Kidney (tissue), 13 donors: ENCODE measurements at regions not wholly inside any gene's neighbourhood (a gene's known extent, or its start where the extent isn't known, plus 50 kb on each side); places are given as distances from the start of the nearest gene placed in this dataset.

Experiments
- DNase-seq, 5 donors: peaks; one replicate each; pipeline ENCODE4 v3.0.0-alpha.2; 2013 to 2020
- FAIRE-seq: peaks from 2 replicates; lab custom pipeline; 2012; peaks lifted over from hg19 to GRCh38; lab: Jason Lieb, UNC
- H3K27ac ChIP-seq, 2 donors: one replicate each; pipeline ENCODE4 v1.7.0; 2013; ENCODE audit warnings: low read depth in 2 of 2, low read length in 2 of 2, inconsistent platforms in 1 of 2
- H3K27me3 ChIP-seq: one replicate; pipeline ENCODE4 v1.7.1; 2013; ENCODE audit warnings: low read length, inconsistent platforms; ENCODE audit not compliant: control insufficient read depth, insufficient read depth
- H3K36me3 ChIP-seq, 3 donors: one replicate each; pipeline versions ENCODE4 v1.7.0 to v1.7.1; 2013; ENCODE audit warnings: low read length in 3 of 3, control low read depth in 1 of 3, inconsistent platforms in 1 of 3; ENCODE audit not compliant: insufficient read depth in 3 of 3, control insufficient read depth in 2 of 3
- H3K4me1 ChIP-seq, 3 donors: one replicate each; pipeline versions ENCODE4 v1.7.0 to v1.7.1; 2013; ENCODE audit warnings: low read length in 3 of 3, inconsistent platforms in 1 of 3, low read depth in 1 of 3; ENCODE audit not compliant: control insufficient read depth in 2 of 3, insufficient read depth in 2 of 3
- H3K4me3 ChIP-seq, 3 donors: one replicate each; pipeline versions ENCODE4 v1.7.0 to v1.8.1; 2013; ENCODE audit warnings: low read length in 3 of 3, control low read depth in 1 of 3, inconsistent platforms in 1 of 3
- H3K9ac ChIP-seq, 3 donors: one replicate each; pipeline versions ENCODE4 v1.7.0 to v1.7.1; 2013; ENCODE audit warnings: low read length in 3 of 3, control low read depth in 1 of 3, inconsistent platforms in 1 of 3
- H3K9me3 ChIP-seq, 3 donors: one replicate each; pipeline versions ENCODE4 v1.7.0 to v1.7.1; 2013; ENCODE audit warnings: low read length in 3 of 3, control low read depth in 1 of 3, inconsistent platforms in 1 of 3; ENCODE audit not compliant: control insufficient read depth in 2 of 3, insufficient read depth in 1 of 3
- CTCF ChIP-seq: IDR thresholded peaks from 3 replicates; pipeline ENCODE4 v1.5.1; 2012; ENCODE audit warnings: mild to moderate bottlenecking, moderate library complexity, borderline replicate concordance; ENCODE audit not compliant: insufficient read depth; ENCODE audit errors: extremely low read depth
- intact Hi-C: fragments of 100-400 bp; cut with DNase I; formaldehyde crosslinking; loops from one replicate; pipeline ENCODE4 v1.11.1; 2022
- donor health status: control.
- donor health status: control.
- donor health status: control.
- donor health status: control.
- donor health status: control.
- donor health status: DM: yes; HTN: yes; CAD: no.
- donor health status: Normal renal cell carcinoma (clear cell type).

- intact Hi-C loops, result no loop called here
- Histone ChIP-seq H3K9me3 (peaks cover 0 to 4% (median 0%) of the 10 kb centered on the region in 3 donors), H3K36me3 (no peaks in the 10 kb centered on the region), H3K4me1 (no peaks in the 10 kb centered on the region), H3K27ac (no peak overlapping the region), H3K27me3 (no peaks in the 10 kb centered on the region), H3K4me3 (no peak overlapping the region), H3K9ac (no peak overlapping the region)
- FAIRE-seq (no peak), DNase-seq (no peak)
- TF ChIP-seq CTCF, result no peak
Measured at GRCh38 chr5:175264406-175264805, 179.6 kb downstream of the DRD1 start.

- peaks cover 0 to 4% (median 0%) of the 10 kb centered on the region in 3 donors for H3K9me3 ChIP-seq
- TF ChIP-seq CTCF, result no peak
- intact Hi-C loops, result no loop called here
- FAIRE-seq (no peak), DNase-seq (no peak)
- H3K4me1 ChIP-seq, result no peaks in the 10 kb centered on the region
- no peak overlapping the region for H3K27ac ChIP-seq
- no peak overlapping the region for H3K4me3 ChIP-seq
- H3K36me3 ChIP-seq, result no peaks in the 10 kb centered on the region
- H3K27me3 ChIP-seq, result no peaks in the 10 kb centered on the region
- no peak overlapping the region for H3K9ac ChIP-seq
Measured at GRCh38 chr5:175263776-175264175, 180.2 kb downstream of the DRD1 start.

- H3K9ac ChIP-seq, result no peak overlapping the region
- H3K27ac ChIP-seq, result no peak overlapping the region
- H3K36me3 ChIP-seq, result no peaks in the 10 kb centered on the region
- no peaks in the 10 kb centered on the region for H3K9me3 ChIP-seq
- TF ChIP-seq CTCF, result no peak
- no peaks in the 10 kb centered on the region for H3K4me1 ChIP-seq
- DNase-seq (no peak), FAIRE-seq (no peak)
- intact Hi-C loops, result no loop called here
- H3K27me3 ChIP-seq, result no peaks in the 10 kb centered on the region
- no peak overlapping the region for H3K4me3 ChIP-seq
Measured at GRCh38 chr5:175261526-175261925, 182.5 kb downstream of the DRD1 start.

DNA sequence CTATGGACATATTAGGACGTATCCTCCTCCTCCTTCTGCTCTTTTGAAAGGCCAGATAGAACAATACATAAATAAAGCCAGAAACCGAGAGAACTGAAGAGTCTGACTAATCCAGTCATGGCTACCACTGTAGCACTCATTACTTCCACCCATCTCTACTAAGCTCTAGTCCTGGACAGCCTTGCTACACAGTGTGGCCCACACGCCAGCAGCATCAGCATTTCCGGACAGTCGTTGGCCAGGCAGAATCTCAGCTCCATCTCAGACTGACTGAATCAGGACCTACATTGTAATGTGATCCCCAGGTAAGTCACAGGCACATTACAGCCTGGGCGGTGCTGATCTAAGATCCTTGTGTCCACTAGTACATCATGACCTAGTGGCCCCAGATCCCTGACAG, 182.9 kb downstream of the DRD1 start:
- FAIRE-seq (no peak), DNase-seq (no peak)
- intact Hi-C loops, result no loop called here
- Histone ChIP-seq H3K4me1 (no peaks in the 10 kb centered on the region), H3K36me3 (no peaks in the 10 kb centered on the region), H3K27me3 (no peaks in the 10 kb centered on the region), H3K4me3 (no peak overlapping the region), H3K9ac (no peak overlapping the region), H3K27ac (no peak overlapping the region), H3K9me3 (no peaks in the 10 kb centered on the region)
- no peak for TF ChIP-seq CTCF
